Stimulated activated naive CD8-positive, alpha-beta T cell treated with anti-CD3 and anti-CD28 coated beads, Interleukin-15, Interleukin-2, amounts not matched to agents 100 U/mL and 50 U/mL, for 24 hours (primary cell): ENCODE measurements at regions not wholly inside any gene's neighbourhood (a gene's known extent, or its start where the extent isn't known, plus 50 kb on each side); places are given as distances from the start of the nearest gene placed in this dataset.
A peak's percentile ranks its signal among the peaks of the same experiment; 100 is the strongest.
"Not testable (repeated sequence)": the region's sequence is repeated elsewhere in the genome, so short reads cannot be mapped to it uniquely, and the experiment has no call there.

Experiments
- ATAC-seq: fragments of 150-1000 bp; cut with Tn5 transposase; one replicate; pipeline ENCODE4 v1.10.0; 2021
- DNase-seq: peaks from one replicate; pipeline ENCODE4 v3.0.0; 2021

DNA sequence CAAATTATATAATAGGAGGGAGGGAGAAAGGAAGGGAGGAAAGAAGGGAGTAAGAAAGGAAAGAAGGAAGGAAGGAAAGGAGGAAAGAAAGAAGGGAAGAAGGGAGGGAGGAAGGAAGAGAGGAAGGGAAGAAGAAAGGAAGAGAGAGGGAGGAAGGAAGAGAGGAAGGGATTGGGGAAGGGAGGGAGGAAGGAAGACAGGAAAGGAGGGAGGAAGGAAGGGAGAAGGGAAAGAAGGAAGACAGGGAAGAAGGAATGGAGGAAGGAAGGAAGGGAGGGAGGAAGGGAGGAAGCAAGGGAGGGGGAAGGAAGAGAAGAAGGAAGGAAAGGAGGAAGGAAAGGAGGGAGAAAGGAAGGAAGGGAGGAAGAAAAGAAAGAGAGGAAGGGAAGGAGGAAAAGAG is 660.5 kb downstream of the EPM2A start:
- no peak for ATAC-seq
- DNase-seq, result no peak

GRCh38 chr6:145075425-145075824 is 659.9 kb downstream of the EPM2A start:
- DNase-seq, result no peak
- peak; percentile 36 for ATAC-seq

DNA sequence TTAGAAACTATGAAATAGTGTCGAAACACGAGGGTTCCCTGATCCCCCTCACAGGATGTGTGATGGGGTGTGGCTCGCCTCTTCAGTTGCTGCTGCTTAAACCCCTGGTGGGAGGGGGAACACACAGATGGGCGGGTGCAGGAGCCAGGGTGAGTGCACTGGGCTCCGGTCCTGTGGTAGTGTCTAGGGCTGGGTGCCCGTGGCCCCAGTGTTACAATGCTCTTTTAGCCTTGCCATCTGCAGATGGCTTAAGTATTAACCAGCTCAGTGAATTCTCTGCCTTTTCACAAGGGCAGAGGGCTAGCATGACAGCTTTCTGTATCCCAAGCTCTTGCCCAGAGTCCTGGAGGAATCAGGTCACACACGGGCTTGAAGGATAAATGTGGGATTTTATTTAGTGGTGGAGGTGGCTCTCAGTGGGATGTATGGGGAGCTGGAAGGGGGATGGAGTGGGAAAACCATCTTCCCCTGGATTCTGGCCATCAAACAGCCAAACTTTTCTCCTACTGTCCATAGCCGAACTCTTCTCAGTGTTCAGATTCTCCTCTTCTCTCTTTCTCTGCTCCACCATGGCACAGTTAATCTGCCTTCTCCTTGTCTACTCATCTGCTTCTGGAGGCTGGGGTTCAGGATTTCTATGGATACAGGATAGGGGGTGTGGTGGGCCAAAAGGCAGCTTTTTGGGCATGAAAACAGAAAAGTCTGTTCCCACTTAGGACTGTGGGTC is 659.0 kb downstream of the EPM2A start:
- ATAC-seq, result no peak
- DNase-seq, result no peak

GRCh38 chr6:145077382-145077781 is 657.9 kb downstream of the EPM2A start:
- ATAC-seq (no peak), DNase-seq (no peak)

GRCh38 chr6:145080651-145081050 is 654.7 kb downstream of the EPM2A start:
- no peak for ATAC-seq
- no peak for DNase-seq

DNA sequence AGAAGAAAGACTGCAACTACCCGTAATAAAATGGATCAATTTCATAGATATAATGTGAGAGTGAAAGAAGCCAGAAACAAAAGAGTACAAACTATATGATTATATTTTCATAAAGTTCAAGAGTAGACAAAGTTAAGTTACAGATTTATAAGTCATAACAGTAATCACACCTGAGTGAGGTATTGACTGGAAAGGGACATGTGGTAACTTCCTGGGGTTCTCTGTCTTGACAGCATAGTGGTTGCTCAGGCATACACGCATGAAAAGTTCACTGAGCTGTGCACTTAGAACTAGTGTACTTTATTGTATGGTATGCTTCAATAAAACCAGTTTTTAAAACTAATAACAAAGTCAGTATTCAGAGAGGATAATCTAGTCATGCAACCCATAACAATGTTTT is 653.6 kb downstream of the EPM2A start:
- ATAC-seq (no peak), DNase-seq (no peak)

DNA sequence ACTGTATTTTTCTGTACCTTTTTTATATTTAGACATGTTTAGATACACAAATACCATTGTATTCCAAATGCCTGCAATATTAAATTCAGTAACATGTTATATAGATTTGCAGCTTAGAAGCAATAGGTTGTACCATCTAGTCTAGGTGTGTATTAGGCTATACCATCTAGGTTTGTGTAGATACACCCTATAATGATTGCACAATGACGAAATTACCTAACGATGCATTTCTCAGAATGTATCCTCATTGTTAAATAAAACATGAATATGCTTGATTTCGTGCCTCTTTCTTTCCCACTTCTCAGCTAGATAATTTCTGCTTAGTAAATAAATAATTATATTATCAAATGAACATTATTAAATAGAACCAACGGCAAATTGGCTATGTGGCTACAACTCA is 653.0 kb downstream of the EPM2A start:
- no peak for ATAC-seq
- DNase-seq, result no peak

DNA sequence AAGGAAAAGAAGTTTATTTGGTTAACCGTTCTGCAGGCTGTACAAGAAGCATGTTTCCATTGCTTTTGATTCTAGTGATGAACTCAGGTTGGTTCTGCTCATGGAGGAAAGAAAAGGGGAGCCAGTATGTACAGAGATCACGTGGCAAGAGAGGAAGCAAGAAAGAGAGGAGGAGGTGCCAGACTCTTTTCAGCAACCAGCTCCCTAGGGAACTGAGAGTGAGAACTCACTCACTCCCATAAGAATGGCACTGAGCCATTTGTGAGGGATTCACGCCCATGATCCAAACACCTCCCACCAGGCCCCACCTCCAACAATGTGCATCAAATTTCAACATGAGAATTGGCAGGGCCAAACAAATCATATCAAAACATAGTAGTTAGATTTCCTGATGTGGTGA is 649.1 kb downstream of the EPM2A start:
- no peak for DNase-seq
- ATAC-seq, result no peak

- DNase-seq (no peak), ATAC-seq (no peak)
Observed at GRCh38 chr6:145087034-145087433, 648.3 kb downstream of the EPM2A start.

GRCh38 chr6:145090801-145091585 is 644.3 kb downstream of the EPM2A start:
- no peak for DNase-seq
- ATAC-seq, result no peak

DNA sequence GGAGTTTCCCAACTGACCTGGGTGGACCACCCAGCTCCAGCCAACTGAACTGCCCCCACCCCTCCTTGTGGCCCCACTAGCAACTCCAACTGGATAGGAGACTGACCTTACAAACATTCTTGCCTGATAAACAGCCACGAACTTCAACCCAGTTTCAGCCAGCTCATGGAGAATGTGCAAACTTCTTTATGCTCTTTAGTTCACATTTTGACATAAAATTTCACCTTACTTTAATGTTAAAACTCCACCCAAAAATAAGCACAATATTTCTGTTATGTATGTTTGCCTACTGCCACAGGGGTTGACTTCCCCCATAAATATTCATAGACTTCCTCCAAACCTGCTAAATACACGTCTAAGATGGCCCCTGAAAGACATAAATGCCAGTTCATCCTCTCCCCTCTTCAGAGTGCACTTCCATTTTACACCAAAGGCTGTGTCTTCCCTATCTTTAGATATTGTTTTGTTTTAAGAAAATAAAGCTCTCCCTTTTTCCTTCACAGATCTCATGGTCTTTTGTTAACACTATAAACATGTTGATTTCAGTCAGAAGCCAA is 643.7 kb downstream of the EPM2A start:
- ATAC-seq (no peak), DNase-seq (no peak)

- no peak for ATAC-seq
- DNase-seq, result no peak
Observed at GRCh38 chr6:145092554-145092953, 642.8 kb downstream of the EPM2A start.

- ATAC-seq (no peak), DNase-seq (no peak)
Observed at GRCh38 chr6:145093226-145093625, 642.1 kb downstream of the EPM2A start.

DNA sequence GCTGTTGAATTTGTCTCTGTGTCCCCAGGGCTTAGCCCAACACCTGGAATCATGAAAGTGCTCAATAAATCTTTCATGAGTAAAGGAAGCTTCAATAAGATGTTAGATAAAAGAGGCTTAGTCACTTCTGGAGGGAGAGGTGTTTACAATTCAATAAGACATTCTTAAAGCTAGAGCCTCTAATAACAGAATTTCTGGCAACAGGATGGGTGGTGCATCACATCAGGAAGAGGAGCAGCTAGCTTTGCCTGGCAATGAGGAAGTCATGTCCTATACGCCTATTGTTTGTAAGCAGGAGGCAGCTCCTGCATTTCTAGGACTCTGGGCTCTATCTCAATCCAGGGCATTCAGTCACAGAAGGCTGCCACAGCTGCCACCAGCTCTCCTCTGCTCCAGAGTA is 638.5 kb downstream of the EPM2A start:
- DNase-seq (no peak), ATAC-seq (no peak)

GRCh38 chr6:145098127-145098526 is 637.2 kb downstream of the EPM2A start:
- not testable (repeated sequence) for DNase-seq, ATAC-seq

DNA sequence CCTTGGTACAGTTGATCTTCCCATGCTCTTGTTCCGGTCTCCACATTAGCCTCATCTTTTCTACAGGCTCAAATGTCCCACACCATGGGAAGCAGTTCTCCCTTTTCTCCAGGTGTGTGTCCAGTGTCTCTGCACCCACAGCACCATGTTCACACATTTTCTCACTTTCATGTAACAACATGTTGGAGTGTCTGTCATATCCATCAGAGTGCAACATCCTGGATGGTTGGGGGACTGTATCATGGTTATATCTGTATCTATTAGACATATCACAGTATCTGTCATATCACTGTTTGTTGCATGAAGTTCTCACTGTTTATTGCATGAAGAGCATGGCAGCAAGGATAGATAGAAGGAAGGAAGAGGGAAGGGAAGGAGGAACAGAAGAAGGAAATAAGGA is 635.6 kb downstream of the EPM2A start:
- ATAC-seq, result no peak
- DNase-seq, result no peak

DNA sequence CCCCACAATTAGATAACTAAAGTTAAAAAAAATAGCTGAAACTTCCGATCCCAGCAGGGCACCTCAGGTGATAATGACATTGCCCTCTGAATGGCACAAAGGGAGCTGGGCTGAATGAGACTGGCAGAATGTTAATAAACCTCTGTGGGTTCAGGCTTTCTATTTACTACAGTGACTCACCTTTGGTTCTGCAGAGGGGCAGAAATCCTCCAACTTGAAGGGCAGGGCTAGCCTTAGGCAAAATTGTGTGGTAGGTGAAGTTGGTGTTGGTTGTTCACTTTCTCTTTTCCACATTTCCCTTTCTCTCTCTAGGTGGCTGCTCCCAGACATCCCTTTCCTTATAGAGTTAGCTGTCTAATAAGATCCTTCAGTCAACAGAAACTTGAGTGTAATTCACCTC is 625.2 kb downstream of the EPM2A start:
- ATAC-seq (no peak), DNase-seq (no peak)

- not testable (repeated sequence) for DNase-seq, ATAC-seq
Observed at GRCh38 chr6:145111407-145111806, 623.9 kb downstream of the EPM2A start.

DNA sequence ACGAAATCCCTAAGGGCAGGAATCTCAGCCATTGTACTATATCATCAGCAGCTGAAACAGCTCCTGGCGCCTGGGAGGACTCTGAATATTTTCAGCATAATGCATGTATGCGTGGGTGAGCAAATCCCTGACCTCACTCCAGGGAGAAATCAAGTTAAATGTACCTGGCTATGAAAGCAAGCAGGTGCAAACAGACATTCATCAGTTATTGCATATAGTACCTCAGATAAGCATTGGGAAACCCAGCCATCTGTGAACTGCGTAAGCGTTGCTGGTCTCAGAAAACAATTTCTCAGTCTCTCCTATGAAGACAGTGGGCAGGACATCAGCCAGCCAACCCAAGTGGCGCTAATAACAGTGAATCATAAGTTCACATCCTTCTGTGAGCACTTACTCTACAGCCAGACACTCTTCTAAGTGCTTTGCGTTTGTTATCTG is 622.6 kb downstream of the EPM2A start:
- no peak for DNase-seq
- ATAC-seq, result no peak

DNA sequence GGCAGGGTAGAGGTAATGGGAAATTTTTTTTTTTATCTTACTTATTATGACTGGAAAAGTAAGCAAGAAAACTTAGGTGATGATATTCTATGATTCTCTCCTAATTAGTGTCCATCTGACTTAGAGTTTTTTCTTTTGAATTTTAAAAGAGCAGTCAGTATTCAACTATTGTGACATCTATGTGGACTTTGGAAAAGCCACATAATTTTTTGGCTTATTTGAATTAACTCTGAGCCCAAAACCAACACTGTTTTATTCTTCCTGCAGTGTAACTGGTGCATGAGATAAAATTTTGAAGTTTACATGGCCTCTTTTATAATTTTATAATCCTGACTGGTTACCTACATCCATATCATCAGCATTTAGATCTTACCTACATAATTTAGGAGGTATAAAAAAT is 619.7 kb downstream of the EPM2A start:
- ATAC-seq (no peak), DNase-seq (no peak)

DNA sequence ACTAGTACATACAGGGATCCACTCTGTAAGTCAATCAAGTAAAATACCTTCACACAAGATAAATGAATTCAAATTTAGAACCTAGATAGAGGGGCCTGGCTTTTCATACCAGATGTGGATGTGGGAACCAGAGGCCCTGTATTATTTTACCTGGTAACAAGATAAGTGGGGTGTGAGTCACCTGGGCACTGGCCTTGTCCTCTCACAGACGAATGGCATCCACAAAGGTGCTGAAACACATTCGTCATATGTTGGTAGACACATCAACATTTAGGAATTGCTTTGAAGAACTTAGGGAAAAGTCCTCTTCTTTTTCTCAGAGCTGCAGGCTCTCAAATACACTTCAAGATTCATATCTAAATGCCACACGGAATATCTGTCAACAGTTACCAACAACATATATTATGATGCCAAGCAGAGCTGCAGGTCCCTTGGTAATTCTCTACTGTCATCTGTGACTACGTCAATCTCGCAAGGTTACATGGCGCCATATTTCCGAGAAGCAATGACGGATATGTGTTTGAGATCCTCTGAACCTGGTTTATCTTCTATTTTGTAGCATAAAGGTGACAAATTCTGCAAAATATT is 618.6 kb downstream of the EPM2A start:
- no peak for DNase-seq
- no peak for ATAC-seq

DNA sequence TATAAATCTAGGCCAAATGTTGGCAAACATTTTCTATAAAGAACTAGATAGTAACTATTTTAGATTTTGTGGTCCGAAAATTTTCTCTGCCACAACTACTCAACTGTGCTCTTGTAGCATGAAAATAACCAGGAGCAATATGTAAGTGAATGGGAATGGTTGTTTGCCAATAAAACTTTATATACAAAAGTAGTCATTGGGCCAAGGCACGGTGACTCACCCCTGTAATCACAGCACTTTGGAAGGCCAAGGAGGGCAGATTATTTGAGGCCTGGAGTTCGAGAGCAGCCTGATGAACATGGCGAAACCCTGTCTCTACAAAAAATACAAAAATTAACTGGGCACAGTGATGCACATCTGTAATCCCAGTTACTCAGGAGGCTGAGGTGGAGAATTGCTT is 617.1 kb downstream of the EPM2A start:
- DNase-seq (no peak), ATAC-seq (no peak)

GRCh38 chr6:145119081-145119480 is 616.2 kb downstream of the EPM2A start:
- ATAC-seq, result no peak

More at GRCh38 chr6:145119081-145119480, 616.2 kb downstream of the EPM2A start:
- no peak for DNase-seq
